ENCODE measurements at regions not wholly inside any gene's neighbourhood (a gene's known extent, or its start where the extent isn't known, plus 50 kb on each side); places are given as distances from the start of the nearest gene placed in this dataset.

GRCh38 chr1:218926631-218927030 lies 247.0 kb upstream of the LYPLAL1 start:
- TF ChIP-seq EZH2 (IDR thresholded peaks at IDR 0.05) (no peak), POLR2AphosphoS5 (IDR thresholded peaks at IDR 0.05; ENCODE audit: borderline replicate concordance, low read depth, low read length) (no peak), FOXP2 (optimal IDR thresholded peaks at IDR 0.05; ENCODE audit: control extremely low read depth, extremely low read length, insufficient read depth) (no peak)
